ENCODE measurements at regions not wholly inside any gene's neighbourhood (a gene's known extent, or its start where the extent isn't known, plus 50 kb on each side); places are given as distances from the start of the nearest gene placed in this dataset.

DNA sequence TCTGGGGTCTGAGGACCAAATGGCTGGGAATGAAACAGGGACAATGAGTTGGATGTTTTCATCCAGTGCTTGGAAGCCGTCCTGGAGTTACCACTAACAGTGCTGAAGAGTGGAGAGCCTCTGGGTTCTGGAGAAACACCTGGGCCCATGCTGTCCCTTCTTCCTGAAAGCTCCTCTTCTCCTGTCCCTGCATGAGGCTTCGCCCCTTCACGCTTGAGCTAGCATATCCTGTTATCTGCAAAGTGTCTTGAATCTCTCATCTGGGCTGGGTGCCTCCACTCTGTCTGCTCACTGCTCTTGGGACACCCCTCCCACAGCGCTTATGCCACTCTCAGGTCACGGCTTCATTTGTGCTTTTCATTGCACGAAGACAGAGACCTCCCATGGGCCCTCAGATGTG is 154.5 kb downstream of the MYCN start:
- DNase-seq, result no peak
- CTCF ChIA-PET, result no interaction called here
- H3K9me3 Mint-ChIP-seq (ENCODE audit: low read depth, unreplicated experiment), result peaks cover 3% of the 10 kb centered on the region
- H3K4me3 Mint-ChIP-seq (ENCODE audit: low read depth, unreplicated experiment), result no peak overlapping the region
- TF ChIP-seq, protein P1, sequence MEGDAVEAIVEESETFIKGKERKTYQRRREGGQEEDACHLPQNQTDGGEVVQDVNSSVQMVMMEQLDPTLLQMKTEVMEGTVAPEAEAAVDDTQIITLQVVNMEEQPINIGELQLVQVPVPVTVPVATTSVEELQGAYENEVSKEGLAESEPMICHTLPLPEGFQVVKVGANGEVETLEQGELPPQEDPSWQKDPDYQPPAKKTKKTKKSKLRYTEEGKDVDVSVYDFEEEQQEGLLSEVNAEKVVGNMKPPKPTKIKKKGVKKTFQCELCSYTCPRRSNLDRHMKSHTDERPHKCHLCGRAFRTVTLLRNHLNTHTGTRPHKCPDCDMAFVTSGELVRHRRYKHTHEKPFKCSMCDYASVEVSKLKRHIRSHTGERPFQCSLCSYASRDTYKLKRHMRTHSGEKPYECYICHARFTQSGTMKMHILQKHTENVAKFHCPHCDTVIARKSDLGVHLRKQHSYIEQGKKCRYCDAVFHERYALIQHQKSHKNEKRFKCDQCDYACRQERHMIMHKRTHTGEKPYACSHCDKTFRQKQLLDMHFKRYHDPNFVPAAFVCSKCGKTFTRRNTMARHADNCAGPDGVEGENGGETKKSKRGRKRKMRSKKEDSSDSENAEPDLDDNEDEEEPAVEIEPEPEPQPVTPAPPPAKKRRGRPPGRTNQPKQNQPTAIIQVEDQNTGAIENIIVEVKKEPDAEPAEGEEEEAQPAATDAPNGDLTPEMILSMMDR (IDR thresholded peaks at IDR 0.05; ENCODE audit: unreplicated experiment), result no peak
- no peak overlapping the region for H3K27ac Mint-ChIP-seq (ENCODE audit: unreplicated experiment)
- H3K36me3 Mint-ChIP-seq (ENCODE audit: insufficient read depth, unreplicated experiment), result no peaks in the 10 kb centered on the region
- peaks cover 7% of the 10 kb centered on the region for H3K4me1 Mint-ChIP-seq (ENCODE audit: low read depth, unreplicated experiment)
- intact Hi-C loops (cut with micrococcal nuclease; ENCODE audit: unreplicated experiment), result no loop called here
- no TSS peak for BruUV-seq (replicated peaks)
- H3K27me3 Mint-ChIP-seq (ENCODE audit: unreplicated experiment), result no peaks in the 10 kb centered on the region

DNA sequence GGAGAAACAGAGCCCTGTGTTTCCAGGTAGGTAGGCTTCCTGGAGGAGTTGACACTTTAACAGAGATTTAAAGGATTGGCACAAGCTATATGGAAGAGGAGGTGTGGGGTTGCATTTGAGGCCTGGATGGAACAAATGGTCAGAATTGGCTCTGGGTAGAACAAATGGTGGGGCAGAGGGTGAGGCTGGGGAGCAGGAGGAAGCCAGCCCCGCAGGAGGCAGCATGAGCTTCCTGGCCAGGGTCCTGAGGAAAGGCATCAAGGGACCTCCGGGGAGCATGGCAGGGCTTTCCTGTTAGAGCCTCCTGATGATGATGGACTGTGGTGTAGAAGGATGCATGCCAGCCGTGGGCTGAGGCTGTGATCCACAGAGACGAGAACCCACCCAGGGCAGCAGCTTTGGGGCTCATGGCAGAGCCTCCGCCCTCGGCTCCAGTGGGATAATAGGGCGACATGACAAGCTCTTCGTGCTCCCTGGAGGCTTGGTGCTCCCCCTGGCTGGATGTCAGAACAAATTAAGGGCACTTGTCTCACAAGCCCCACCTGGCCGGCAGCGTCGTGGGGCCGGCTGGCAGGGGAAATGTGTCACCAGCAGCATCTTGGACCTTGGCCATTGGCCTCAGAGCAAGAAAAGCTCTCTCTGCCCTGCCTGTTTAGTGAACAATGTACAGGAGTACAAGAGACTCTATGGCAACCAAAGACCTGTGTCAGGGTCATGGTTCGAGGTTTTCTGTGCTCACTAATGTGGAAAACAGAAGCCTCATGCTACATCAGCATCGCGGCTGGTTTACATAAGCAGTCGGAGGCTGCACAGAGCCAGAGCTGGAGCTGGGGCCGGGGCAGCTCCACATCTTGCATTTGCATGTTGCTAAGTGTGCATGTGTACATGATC is 153.5 kb downstream of the MYCN start:
- peak; percentile 9 for DNase-seq
- H3K9me3 Mint-ChIP-seq (ENCODE audit: low read depth, unreplicated experiment), result peaks cover 3% of the 10 kb centered on the region
- H3K4me1 Mint-ChIP-seq (ENCODE audit: low read depth, unreplicated experiment), result peaks cover 7% of the 10 kb centered on the region
- CTCF ChIA-PET, result interaction anchor here (1.2 kb wide), 1 partner anchor 75 kb away, joined by 4 read pairs; no protein-coding TSS in a partner anchor
- H3K4me3 Mint-ChIP-seq (ENCODE audit: low read depth, unreplicated experiment), result no peak overlapping the region
- no peak overlapping the region for H3K27ac Mint-ChIP-seq (ENCODE audit: unreplicated experiment)
- no TSS peak for BruUV-seq (replicated peaks)
- TF ChIP-seq, protein P1 (IDR thresholded peaks at IDR 0.05; ENCODE audit: unreplicated experiment), result no peak
- intact Hi-C loops (cut with micrococcal nuclease; ENCODE audit: unreplicated experiment), result no loop called here
- no peaks in the 10 kb centered on the region for H3K36me3 Mint-ChIP-seq (ENCODE audit: insufficient read depth, unreplicated experiment)
- H3K27me3 Mint-ChIP-seq (ENCODE audit: unreplicated experiment), result no peaks in the 10 kb centered on the region

DNA sequence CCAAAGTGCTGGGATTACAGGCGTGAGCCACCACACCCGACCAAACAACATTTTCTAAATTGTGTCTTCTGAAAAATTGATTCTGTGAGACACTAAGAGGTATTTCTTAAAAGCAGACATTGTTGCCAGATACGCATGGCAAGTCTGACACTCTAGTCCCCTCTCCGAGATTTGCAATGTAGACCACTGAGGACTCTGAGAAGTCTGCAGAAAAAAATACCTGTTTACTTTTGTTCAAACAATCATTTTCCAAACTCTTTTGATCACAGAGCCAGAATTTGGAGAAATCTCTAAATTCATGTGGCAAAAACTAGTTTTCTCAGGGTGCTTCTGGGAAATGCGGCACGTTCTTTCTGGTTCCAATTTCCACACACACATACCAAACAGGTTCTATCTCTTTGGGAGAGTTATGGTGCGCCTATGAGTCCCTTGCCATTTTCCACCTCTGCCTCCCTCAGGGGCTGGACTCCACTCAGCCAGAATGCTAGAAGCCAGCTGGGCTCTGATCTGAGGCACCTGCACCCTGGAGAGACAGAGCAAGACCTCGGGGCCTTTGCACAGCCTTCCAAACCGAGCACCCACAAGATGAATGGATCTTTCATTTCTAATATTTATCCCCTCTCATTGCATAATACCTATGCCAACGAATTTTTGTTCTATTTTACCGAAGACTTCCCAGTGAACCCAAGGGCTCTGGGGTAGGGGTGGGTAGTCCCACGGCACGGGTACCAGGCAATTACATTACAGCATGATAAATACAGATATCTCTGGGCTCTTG is 152.7 kb downstream of the MYCN start:
- H3K9me3 Mint-ChIP-seq (ENCODE audit: low read depth, unreplicated experiment), result peaks cover 3% of the 10 kb centered on the region
- H3K4me3 Mint-ChIP-seq (ENCODE audit: low read depth, unreplicated experiment), result no peak overlapping the region
- intact Hi-C loops (cut with micrococcal nuclease; ENCODE audit: unreplicated experiment), result no loop called here

DNA sequence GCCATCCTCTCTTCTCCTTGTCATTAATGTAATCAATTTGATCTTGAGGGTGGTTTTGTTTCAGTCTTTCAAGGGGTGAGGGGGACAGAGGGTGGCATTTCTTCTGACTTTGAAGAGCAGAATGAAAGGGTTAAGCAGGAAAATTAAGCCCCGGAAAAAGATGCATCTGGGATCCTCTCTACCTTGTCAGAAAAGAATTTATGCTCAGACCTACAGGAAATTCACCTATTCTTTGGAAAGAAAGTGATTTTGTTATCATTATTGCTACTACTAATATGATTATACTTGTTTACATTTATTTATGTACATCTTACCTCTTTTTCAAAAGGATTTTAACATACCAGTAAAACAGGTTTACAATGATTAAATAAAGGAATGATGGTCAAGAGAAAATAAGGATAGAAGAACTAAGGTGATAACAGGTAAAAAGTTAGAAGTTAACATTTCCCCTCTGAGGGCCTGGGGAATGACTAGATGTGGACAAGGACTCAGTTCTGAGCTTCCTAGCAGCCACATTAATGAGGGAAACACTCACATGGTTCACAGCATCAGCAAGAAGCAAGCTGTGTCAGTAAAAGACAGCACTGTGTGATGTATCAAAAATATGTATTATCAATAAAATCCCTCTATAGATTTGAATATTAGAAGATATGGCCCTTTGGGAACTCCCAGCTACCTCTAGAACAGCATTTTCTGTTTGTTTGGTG is 151.4 kb downstream of the MYCN start:
- H3K27me3 Mint-ChIP-seq (ENCODE audit: unreplicated experiment), result no peaks in the 10 kb centered on the region
- no peak for DNase-seq
- no peaks in the 10 kb centered on the region for H3K36me3 Mint-ChIP-seq (ENCODE audit: insufficient read depth, unreplicated experiment)
- no peak overlapping the region for H3K4me3 Mint-ChIP-seq (ENCODE audit: low read depth, unreplicated experiment)
- peaks cover 7% of the 10 kb centered on the region for H3K4me1 Mint-ChIP-seq (ENCODE audit: low read depth, unreplicated experiment)
- peaks cover 3% of the 10 kb centered on the region for H3K9me3 Mint-ChIP-seq (ENCODE audit: low read depth, unreplicated experiment)
- no peak overlapping the region for H3K27ac Mint-ChIP-seq (ENCODE audit: unreplicated experiment)
- intact Hi-C loops (cut with micrococcal nuclease; ENCODE audit: unreplicated experiment), result no loop called here
- TF ChIP-seq, protein P1 (IDR thresholded peaks at IDR 0.05; ENCODE audit: unreplicated experiment), result no peak
- CTCF ChIA-PET, result no interaction called here
- no TSS peak for BruUV-seq (replicated peaks)

More for the DNA sequence above, 152.7 kb downstream of the MYCN start:
- Mint-ChIP-seq H3K27ac (ENCODE audit: unreplicated experiment) (no peak overlapping the region), H3K36me3 (ENCODE audit: insufficient read depth, unreplicated experiment) (no peaks in the 10 kb centered on the region), H3K27me3 (ENCODE audit: unreplicated experiment) (no peaks in the 10 kb centered on the region), H3K4me1 (ENCODE audit: low read depth, unreplicated experiment) (peaks cover 7% of the 10 kb centered on the region)
- CTCF ChIA-PET, result interaction anchor here (1.2 kb wide), 1 partner anchor 75 kb away, joined by 4 read pairs; no protein-coding TSS in a partner anchor
- TF ChIP-seq, protein P1 (IDR thresholded peaks at IDR 0.05; ENCODE audit: unreplicated experiment), result no peak
- DNase-seq, result no peak
- no TSS peak for BruUV-seq (replicated peaks)

Data from Calu3 (cell line).